ENCODE measurements at regions not wholly inside any gene's neighbourhood (a gene's known extent, or its start where the extent isn't known, plus 50 kb on each side); places are given as distances from the start of the nearest gene placed in this dataset.
"Not testable (repeated sequence)": the region's sequence is repeated elsewhere in the genome, so short reads cannot be mapped to it uniquely, and the experiment has no call there.

DNA sequence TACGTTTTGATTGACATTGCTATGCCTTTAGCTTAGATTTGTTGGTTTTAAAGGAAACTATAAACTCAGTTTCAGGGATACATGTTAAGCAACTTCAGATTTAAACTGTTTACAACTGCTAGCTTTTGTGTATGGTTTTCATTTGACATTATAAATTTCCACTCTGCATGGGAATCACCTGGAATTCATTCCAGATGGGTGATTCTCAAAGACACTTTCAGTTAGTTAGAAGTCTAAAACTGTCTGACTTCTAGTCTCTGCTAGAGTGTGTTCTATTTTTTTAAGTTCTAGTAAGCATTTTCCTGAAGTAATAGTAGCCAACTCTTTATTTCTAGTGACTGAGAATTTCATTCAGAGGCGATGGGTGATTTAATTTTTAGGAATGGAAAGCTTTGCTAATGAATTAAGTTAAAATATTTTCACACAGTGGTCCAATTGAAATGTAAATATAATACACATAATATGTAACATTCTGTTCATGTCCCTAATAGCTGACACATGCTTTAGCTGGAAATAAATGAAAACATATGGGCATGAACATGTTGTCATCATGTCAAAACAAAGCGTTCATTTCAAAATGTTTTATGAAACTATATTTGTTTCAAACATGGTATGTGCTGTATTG is 58.3 kb upstream of the CSNK1A1L start:
- H3K27ac ChIP-seq, result no peak overlapping the region
- intact Hi-C loops (cut with DNase I), result no loop called here
- H3K4me3 ChIP-seq, result no peak overlapping the region
- H3K36me3 ChIP-seq, result no peaks in the 10 kb centered on the region
- WGBS (ENCODE audit: insufficient coverage, low coverage, low lambda C conversion rate, missing lambda C conversion rate), result 47% methylated on average over 3 of the region's 3 CpGs
- TF ChIP-seq POLR2A (IDR thresholded peaks at IDR 0.05), result no peak
- TF ChIP-seq, protein P1, sequence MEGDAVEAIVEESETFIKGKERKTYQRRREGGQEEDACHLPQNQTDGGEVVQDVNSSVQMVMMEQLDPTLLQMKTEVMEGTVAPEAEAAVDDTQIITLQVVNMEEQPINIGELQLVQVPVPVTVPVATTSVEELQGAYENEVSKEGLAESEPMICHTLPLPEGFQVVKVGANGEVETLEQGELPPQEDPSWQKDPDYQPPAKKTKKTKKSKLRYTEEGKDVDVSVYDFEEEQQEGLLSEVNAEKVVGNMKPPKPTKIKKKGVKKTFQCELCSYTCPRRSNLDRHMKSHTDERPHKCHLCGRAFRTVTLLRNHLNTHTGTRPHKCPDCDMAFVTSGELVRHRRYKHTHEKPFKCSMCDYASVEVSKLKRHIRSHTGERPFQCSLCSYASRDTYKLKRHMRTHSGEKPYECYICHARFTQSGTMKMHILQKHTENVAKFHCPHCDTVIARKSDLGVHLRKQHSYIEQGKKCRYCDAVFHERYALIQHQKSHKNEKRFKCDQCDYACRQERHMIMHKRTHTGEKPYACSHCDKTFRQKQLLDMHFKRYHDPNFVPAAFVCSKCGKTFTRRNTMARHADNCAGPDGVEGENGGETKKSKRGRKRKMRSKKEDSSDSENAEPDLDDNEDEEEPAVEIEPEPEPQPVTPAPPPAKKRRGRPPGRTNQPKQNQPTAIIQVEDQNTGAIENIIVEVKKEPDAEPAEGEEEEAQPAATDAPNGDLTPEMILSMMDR (IDR thresholded peaks at IDR 0.05), result no peak
- DNase-seq (no peak), ATAC-seq (no peak)
- no peaks in the 10 kb centered on the region for H3K4me1 ChIP-seq
- H3K27me3 ChIP-seq, result no peaks in the 10 kb centered on the region
- H3K9me3 ChIP-seq, result no peaks in the 10 kb centered on the region

- no peak for TF ChIP-seq POLR2A (IDR thresholded peaks at IDR 0.05)
- TF ChIP-seq, protein P1 (IDR thresholded peaks at IDR 0.05), result no peak
- no peak for DNase-seq
- no peak for ATAC-seq
- Histone ChIP-seq H3K4me3 (no peak overlapping the region), H3K9me3 (no peaks in the 10 kb centered on the region), H3K27ac (no peak overlapping the region), H3K4me1 (no peaks in the 10 kb centered on the region), H3K36me3 (no peaks in the 10 kb centered on the region), H3K27me3 (no peaks in the 10 kb centered on the region)
- intact Hi-C loops (cut with DNase I), result no loop called here
- 49% methylated on average over 2 of the region's 2 CpGs for WGBS (ENCODE audit: insufficient coverage, low coverage, low lambda C conversion rate, missing lambda C conversion rate)
Measured at GRCh38 chr13:37158481-37158880, 53.0 kb upstream of the CSNK1A1L start.

- H3K9me3 ChIP-seq; DNase-seq; H3K36me3 ChIP-seq; H3K4me1 ChIP-seq; H3K4me3 ChIP-seq; intact Hi-C loops (cut with DNase I); H3K27me3 ChIP-seq; ATAC-seq; H3K27ac ChIP-seq: not testable (repeated sequence)
- WGBS (ENCODE audit: insufficient coverage, low coverage, low lambda C conversion rate, missing lambda C conversion rate), result 86% methylated on average over 8 of the region's 22 CpGs
Measured at GRCh38 chr13:37155613-37156097, 50.2 kb upstream of the CSNK1A1L start.

All from right lobe of liver (tissue), 6 donors.